OCI-LY7 (cell line): ENCODE measurements at regions not wholly inside any gene's neighbourhood (a gene's known extent, or its start where the extent isn't known, plus 50 kb on each side); places are given as distances from the start of the nearest gene placed in this dataset.

Experiments
- EZH2phosphoT487 ChIP-seq: fragments of 200-600 bp; sonication (generic); IDR thresholded peaks from 2 replicates; pipeline ENCODE4 v1.6.1; 2018; ENCODE audit warnings: low read depth, borderline replicate concordance, mild to moderate bottlenecking, mixed run types, antibody characterized with exemption, low read length, moderate library complexity, mixed read lengths
- TF ChIP-seq, protein P1 (sequence below): fragments of 200-600 bp; sonication (generic); conservative IDR thresholded peaks from 2 replicates; pipeline ENCODE4 v1.5.1; 2014; ENCODE audit warnings: mild to moderate bottlenecking, antibody characterized with exemption, low read length, moderate library complexity, mixed read lengths

DNA sequence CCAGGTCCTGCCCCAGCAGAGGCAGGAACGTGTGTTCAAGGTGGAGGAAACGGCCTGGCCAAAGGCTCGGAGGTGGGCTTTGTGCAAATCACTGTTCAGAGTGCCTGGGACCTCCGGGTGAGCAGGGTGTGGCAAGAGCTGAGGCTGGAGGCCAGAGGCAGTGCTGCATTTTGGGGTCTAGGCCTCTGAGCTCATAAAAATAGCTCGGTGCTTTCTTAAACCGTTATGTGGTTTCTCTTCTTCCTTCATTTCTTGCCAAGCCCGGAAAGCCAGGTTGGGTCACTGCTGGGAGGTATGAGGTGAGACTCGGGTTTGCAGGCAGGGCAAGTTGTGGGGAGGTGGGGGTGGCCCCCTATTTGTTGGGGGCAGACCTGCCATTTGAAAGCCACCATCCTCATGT, 178.8 kb upstream of the MYL2 start:
- TF ChIP-seq, protein P1, sequence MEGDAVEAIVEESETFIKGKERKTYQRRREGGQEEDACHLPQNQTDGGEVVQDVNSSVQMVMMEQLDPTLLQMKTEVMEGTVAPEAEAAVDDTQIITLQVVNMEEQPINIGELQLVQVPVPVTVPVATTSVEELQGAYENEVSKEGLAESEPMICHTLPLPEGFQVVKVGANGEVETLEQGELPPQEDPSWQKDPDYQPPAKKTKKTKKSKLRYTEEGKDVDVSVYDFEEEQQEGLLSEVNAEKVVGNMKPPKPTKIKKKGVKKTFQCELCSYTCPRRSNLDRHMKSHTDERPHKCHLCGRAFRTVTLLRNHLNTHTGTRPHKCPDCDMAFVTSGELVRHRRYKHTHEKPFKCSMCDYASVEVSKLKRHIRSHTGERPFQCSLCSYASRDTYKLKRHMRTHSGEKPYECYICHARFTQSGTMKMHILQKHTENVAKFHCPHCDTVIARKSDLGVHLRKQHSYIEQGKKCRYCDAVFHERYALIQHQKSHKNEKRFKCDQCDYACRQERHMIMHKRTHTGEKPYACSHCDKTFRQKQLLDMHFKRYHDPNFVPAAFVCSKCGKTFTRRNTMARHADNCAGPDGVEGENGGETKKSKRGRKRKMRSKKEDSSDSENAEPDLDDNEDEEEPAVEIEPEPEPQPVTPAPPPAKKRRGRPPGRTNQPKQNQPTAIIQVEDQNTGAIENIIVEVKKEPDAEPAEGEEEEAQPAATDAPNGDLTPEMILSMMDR, result no peak
- TF ChIP-seq EZH2phosphoT487, result no peak
